ENCODE measurements at regions not wholly inside any gene's neighbourhood (a gene's known extent, or its start where the extent isn't known, plus 50 kb on each side); places are given as distances from the start of the nearest gene placed in this dataset.

GRCh38 chr3:148150141-148150540 lies 547.6 kb upstream of the AGTR1 start:
- TF ChIP-seq CTCF (IDR thresholded peaks at IDR 0.05) (no peak), RFX5 (IDR thresholded peaks at IDR 0.05) (no peak), POLR2A (IDR thresholded peaks at IDR 0.05; ENCODE audit: low read length) (no peak), RNF2 (IDR thresholded peaks at IDR 0.05; ENCODE audit: borderline replicate concordance, low read depth) (no peak), MYC (IDR thresholded peaks at IDR 0.05; ENCODE audit: borderline replicate concordance, low read length) (no peak), HDAC2 (IDR thresholded peaks at IDR 0.05) (no peak), CEBPB (IDR thresholded peaks at IDR 0.05) (no peak), MAZ (IDR thresholded peaks at IDR 0.05; ENCODE audit: borderline replicate concordance, low read depth, low read length) (no peak), CHD4 (IDR thresholded peaks at IDR 0.05; ENCODE audit: borderline replicate concordance) (no peak), MAX (IDR thresholded peaks at IDR 0.05) (no peak)
